Panc1 (cell line): ENCODE measurements at regions not wholly inside any gene's neighbourhood (a gene's known extent, or its start where the extent isn't known, plus 50 kb on each side); places are given as distances from the start of the nearest gene placed in this dataset.

ENCODE experiments used
- ATAC-seq: fragments of 200-7000 bp; cut with Tn5 transposase; 2 replicates; pipeline ENCODE4 v1.9.1; 2020; ENCODE audit warnings: mild to moderate bottlenecking, moderate library complexity
- BruUV-seq: library from RNA; stranded (reverse); fragments of 400-500 nt; replicated peaks from 2 replicates; lab custom pipeline; 2021; lab: Mats Ljungman, UMichigan
- CTCF ChIA-PET: fragments of 300-600 bp; sonication (Branson Sonifier 250); formaldehyde crosslinking; loops from one replicate; lab custom pipeline; 2022; ENCODE audit warnings: antibody characterized with exemption; lab: Charles Lee
- POLR2A ChIA-PET: fragments of 300-600 bp; sonication (Branson Sonifier 250); formaldehyde crosslinking; loops from one replicate; lab custom pipeline; 2022; ENCODE audit warnings: antibody characterized with exemption; lab: Charles Lee
- DNase-seq: peaks from one replicate; pipeline ENCODE4 v3.0.0-alpha.2; 2010; ENCODE audit warnings: low read depth, low spot score
- H3K27ac ChIP-seq: 2 replicates; pipeline ENCODE4 v1.5.1; 2011; ENCODE audit warnings: mild to moderate bottlenecking, low read length, inconsistent platforms
- H3K27me3 ChIP-seq: fragments of 200-500 bp; sonication (Bioruptor generic); 2 replicates; pipeline ENCODE4 v1.6.0; 2014; ENCODE audit warnings: low read length, inconsistent platforms; ENCODE audit not compliant: control insufficient read depth, insufficient read depth
- H3K36me3 ChIP-seq: fragments of 200-500 bp; sonication (Bioruptor generic); 2 replicates; pipeline ENCODE4 v1.5.1; 2014; ENCODE audit warnings: inconsistent platforms, mild to moderate bottlenecking, low read length, moderate library complexity; ENCODE audit not compliant: control insufficient read depth, insufficient read depth
- H3K4me1 ChIP-seq: 2 replicates; pipeline ENCODE4 v1.5.1; 2011; ENCODE audit warnings: inconsistent platforms, mild to moderate bottlenecking, low read length, moderate library complexity; ENCODE audit not compliant: control insufficient read depth, insufficient read depth
- H3K4me3 ChIP-seq, 2 experiments: 2 replicates each; pipeline ENCODE4 v1.5.1; 2011 to 2012; ENCODE audit warnings: low read depth in 2 of 2, low read length in 2 of 2, mild to moderate bottlenecking in 2 of 2, inconsistent platforms in 1 of 2, moderate library complexity in 1 of 2
- H3K9me3 ChIP-seq: fragments of 200-500 bp; sonication (Bioruptor generic); 2 replicates; pipeline ENCODE4 v1.5.1; 2014; ENCODE audit warnings: low read depth, mild to moderate bottlenecking, inconsistent platforms, low read length, moderate library complexity; ENCODE audit not compliant: control insufficient read depth, insufficient read depth
- POLR2AphosphoS5 ChIP-seq: IDR thresholded peaks from 2 replicates; pipeline ENCODE4 v1.6.1; 2012; ENCODE audit warnings: mild to moderate bottlenecking, low read depth, low read length, moderate library complexity
- SIN3A ChIP-seq: IDR thresholded peaks from 2 replicates; pipeline ENCODE4 v1.6.1; 2012; ENCODE audit warnings: low read depth, mild to moderate bottlenecking, low read length, moderate library complexity, borderline replicate concordance; ENCODE audit not compliant: insufficient read depth
- TCF7L2 ChIP-seq: IDR thresholded peaks from 2 replicates; pipeline ENCODE4 v1.6.1; 2011; ENCODE audit warnings: mild to moderate bottlenecking, low read depth, low read length, inconsistent platforms
- in situ Hi-C: cut with HindIII; loops from 2 replicates; pipeline ENCODE4 v1.10.0; 2016; ENCODE audit warnings: low sequenced_read_pairs, low pct_unique_long_range_greater_than_20kb
- intact Hi-C: fragments of 100-400 bp; cut with micrococcal nuclease; formaldehyde crosslinking; loops from one replicate; pipeline ENCODE4 v1.10.0; 2022; ENCODE audit not compliant: unreplicated experiment
- TF ChIP-seq, protein P1 (sequence below), 2 experiments: IDR thresholded peaks; 2 replicates each; pipeline ENCODE4 v1.6.1; 2011 to 2012; ENCODE audit warnings: low read depth in 2 of 2, control low read depth in 1 of 2, low read length in 1 of 2, mild to moderate bottlenecking in 1 of 2, moderate library complexity in 1 of 2; ENCODE audit not compliant: insufficient read depth in 1 of 2
- TF ChIP-seq, protein P2 (sequence below): fragments of 450-650 bp; IDR thresholded peaks from 2 replicates; pipeline ENCODE4 v1.5.1; 2017; ENCODE audit warnings: mild to moderate bottlenecking

DNA sequence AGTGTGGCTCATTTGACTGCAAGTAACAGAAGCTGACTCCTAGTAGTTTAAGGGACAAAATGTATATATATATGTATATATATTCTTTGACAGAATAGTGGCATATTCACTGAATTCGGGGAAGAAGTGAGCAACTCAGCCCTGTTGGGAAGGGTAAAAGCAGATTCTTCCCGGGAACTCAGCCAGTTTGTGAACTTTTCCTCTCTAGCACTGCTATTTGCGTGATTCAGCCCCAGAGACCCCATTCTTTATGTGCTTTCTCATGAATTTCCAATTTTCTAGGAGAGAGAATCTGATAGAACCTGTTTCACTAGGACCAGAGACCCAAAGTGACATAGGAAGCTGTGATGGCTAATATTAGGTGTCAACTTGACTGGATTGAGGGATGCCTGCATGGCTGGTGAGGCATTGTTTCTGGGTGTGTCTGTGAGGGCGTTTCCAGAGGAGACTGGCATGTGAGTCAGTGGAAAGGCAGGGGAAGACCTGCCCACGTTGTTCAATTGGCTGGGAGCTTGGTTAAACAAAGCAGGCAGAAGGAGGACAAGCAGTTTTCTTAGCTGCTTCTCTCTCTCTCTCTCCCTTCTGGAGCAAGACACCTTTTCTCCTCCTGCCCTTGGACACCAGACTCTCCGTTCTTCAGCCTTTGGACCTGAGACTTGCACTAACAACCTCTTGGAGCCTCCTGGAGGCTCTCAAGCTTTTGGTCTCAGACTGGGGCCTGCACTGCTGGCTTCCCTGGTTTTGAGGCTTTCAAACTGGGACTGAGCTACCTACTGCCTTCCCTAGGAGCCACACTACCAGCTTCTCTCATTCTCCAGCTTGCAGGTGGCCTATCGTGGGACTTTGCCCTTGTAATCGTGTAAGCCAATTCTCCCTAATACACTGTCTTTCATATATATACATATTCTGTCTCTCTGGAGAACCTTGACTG, 93.4 kb upstream of the KCNK1 start:
- no peak overlapping the region for H3K27ac ChIP-seq
- ChIA-PET CTCF (no interaction called here), POLR2A (no interaction called here)
- no peak overlapping the region for H3K4me3 ChIP-seq
- DNase-seq = no peak
- no TSS peak for BruUV-seq
- intact Hi-C loops (no loop called here), in situ Hi-C loops (no loop called here)
- TF ChIP-seq POLR2AphosphoS5 (no peak), SIN3A (no peak), TCF7L2 (no peak)
- TF ChIP-seq, protein P1, sequence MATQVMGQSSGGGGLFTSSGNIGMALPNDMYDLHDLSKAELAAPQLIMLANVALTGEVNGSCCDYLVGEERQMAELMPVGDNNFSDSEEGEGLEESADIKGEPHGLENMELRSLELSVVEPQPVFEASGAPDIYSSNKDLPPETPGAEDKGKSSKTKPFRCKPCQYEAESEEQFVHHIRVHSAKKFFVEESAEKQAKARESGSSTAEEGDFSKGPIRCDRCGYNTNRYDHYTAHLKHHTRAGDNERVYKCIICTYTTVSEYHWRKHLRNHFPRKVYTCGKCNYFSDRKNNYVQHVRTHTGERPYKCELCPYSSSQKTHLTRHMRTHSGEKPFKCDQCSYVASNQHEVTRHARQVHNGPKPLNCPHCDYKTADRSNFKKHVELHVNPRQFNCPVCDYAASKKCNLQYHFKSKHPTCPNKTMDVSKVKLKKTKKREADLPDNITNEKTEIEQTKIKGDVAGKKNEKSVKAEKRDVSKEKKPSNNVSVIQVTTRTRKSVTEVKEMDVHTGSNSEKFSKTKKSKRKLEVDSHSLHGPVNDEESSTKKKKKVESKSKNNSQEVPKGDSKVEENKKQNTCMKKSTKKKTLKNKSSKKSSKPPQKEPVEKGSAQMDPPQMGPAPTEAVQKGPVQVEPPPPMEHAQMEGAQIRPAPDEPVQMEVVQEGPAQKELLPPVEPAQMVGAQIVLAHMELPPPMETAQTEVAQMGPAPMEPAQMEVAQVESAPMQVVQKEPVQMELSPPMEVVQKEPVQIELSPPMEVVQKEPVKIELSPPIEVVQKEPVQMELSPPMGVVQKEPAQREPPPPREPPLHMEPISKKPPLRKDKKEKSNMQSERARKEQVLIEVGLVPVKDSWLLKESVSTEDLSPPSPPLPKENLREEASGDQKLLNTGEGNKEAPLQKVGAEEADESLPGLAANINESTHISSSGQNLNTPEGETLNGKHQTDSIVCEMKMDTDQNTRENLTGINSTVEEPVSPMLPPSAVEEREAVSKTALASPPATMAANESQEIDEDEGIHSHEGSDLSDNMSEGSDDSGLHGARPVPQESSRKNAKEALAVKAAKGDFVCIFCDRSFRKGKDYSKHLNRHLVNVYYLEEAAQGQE (IDR thresholded peaks at IDR 0.05; ENCODE audit: insufficient read depth in 1 of 2, low read depth in 2 of 2, low read length in 1 of 2) = no peak
- TF ChIP-seq, protein P2, sequence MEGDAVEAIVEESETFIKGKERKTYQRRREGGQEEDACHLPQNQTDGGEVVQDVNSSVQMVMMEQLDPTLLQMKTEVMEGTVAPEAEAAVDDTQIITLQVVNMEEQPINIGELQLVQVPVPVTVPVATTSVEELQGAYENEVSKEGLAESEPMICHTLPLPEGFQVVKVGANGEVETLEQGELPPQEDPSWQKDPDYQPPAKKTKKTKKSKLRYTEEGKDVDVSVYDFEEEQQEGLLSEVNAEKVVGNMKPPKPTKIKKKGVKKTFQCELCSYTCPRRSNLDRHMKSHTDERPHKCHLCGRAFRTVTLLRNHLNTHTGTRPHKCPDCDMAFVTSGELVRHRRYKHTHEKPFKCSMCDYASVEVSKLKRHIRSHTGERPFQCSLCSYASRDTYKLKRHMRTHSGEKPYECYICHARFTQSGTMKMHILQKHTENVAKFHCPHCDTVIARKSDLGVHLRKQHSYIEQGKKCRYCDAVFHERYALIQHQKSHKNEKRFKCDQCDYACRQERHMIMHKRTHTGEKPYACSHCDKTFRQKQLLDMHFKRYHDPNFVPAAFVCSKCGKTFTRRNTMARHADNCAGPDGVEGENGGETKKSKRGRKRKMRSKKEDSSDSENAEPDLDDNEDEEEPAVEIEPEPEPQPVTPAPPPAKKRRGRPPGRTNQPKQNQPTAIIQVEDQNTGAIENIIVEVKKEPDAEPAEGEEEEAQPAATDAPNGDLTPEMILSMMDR = no peak
- ATAC-seq = no peak
- no peaks in the 10 kb centered on the region; the same call in 1 of the 2 replicates for H3K36me3 ChIP-seq
- no peaks in the 10 kb centered on the region; the same call in 1 of the 2 replicates for H3K27me3 ChIP-seq
- no peaks in the 10 kb centered on the region for H3K9me3 ChIP-seq
- no peaks in the 10 kb centered on the region for H3K4me1 ChIP-seq

DNA sequence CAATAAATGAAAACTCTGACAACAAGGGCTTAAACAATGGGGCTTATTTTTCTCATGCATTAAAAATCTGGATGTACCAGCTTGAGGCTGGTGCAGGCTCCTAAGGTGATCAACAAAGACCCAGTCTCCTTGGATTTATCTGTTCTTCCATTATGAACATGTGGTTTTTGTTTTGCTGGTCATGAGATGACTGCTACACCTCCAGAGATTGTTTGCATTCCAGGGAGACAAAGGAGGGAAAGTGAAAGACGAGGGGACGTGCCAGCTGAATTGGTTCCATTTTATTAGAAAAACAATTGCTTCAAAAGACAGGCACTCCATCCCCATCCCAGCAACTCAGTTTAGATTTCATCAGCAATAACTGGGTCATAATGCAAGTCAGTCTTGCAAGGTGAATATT, 90.9 kb upstream of the KCNK1 start:
- Histone ChIP-seq H3K27me3 (no peaks in the 10 kb centered on the region; the same call in 1 of the 2 replicates), H3K9me3 (no peaks in the 10 kb centered on the region), H3K4me1 (no peaks in the 10 kb centered on the region), H3K4me3 (no peak overlapping the region), H3K27ac (no peak overlapping the region), H3K36me3 (no peaks in the 10 kb centered on the region; the same call in 1 of the 2 replicates)
- CTCF ChIA-PET = no interaction called here
- in situ Hi-C loops (no loop called here), intact Hi-C loops (no loop called here)
- ATAC-seq (no peak), DNase-seq (no peak)
- POLR2A ChIA-PET = no interaction called here
- no TSS peak for BruUV-seq
- TF ChIP-seq, protein P2 = no peak
- TF ChIP-seq, protein P1 (IDR thresholded peaks at IDR 0.05; ENCODE audit: insufficient read depth in 1 of 2, low read depth in 2 of 2, low read length in 1 of 2) = no peak
- TF ChIP-seq TCF7L2 (no peak), SIN3A (no peak), POLR2AphosphoS5 (no peak)
